NB4 (cell line): ENCODE measurements at regions not wholly inside any gene's neighbourhood (a gene's known extent, or its start where the extent isn't known, plus 50 kb on each side); places are given as distances from the start of the nearest gene placed in this dataset.

ENCODE experiments used
- DNase-seq: peaks from one replicate; pipeline ENCODE4 v3.0.0; 2010; ENCODE audit warnings: low read depth
- H3K4me3 ChIP-seq: one replicate; pipeline ENCODE4 v1.5.1; 2011; ENCODE audit warnings: mild to moderate bottlenecking, low read depth, low read length, moderate library complexity
- CTCF ChIP-seq: IDR thresholded peaks from one replicate; pipeline ENCODE4 v1.5.1; 2012; ENCODE audit warnings: low read depth, low read length
- MYC ChIP-seq: IDR thresholded peaks from 2 replicates; pipeline ENCODE4 v1.6.1; 2011; ENCODE audit warnings: low read depth, low read length
- POLR2A ChIP-seq: IDR thresholded peaks from 2 replicates; pipeline ENCODE4 v1.6.1; 2011; ENCODE audit warnings: mild to moderate bottlenecking; ENCODE audit not compliant: insufficient read length; ENCODE audit errors: extremely low read depth
- TF ChIP-seq, protein P1 (sequence below): IDR thresholded peaks from 2 replicates; pipeline ENCODE4 v1.6.1; 2011; ENCODE audit warnings: low read depth, low read length

DNA sequence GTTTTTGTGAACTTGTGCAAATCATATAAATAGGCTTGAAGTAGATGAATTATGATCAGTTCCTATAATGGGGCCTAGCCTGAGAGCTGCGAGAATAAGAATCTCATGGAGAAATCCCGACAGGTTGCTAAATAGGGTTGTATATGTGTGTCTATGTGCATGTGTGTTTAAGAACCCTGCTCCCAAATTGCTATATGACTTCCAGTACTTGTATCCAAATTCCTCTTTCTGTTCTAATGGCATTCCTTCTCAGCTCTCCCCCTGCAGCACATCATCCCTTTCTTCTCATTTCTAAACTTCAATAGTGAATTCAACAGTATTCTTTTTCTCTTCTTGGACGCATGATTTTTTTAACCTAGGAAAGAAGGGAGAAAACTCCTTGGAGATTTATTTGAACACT is 277.2 kb downstream of the GAS1 start:
- no peak for DNase-seq
- TF ChIP-seq CTCF: no peak
- TF ChIP-seq, protein P1, sequence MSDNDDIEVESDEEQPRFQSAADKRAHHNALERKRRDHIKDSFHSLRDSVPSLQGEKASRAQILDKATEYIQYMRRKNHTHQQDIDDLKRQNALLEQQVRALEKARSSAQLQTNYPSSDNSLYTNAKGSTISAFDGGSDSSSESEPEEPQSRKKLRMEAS: no peak
- no peak for TF ChIP-seq MYC
- no peak for TF ChIP-seq POLR2A
- H3K4me3 ChIP-seq: no peak overlapping the region

- H3K4me3 ChIP-seq: no peak overlapping the region
- TF ChIP-seq, protein P1: no peak
- TF ChIP-seq CTCF (no peak), MYC (no peak), POLR2A (no peak)
- DNase-seq: no peak
Observed at GRCh38 chr9:86669422-86669821, 277.9 kb downstream of the GAS1 start.

DNA sequence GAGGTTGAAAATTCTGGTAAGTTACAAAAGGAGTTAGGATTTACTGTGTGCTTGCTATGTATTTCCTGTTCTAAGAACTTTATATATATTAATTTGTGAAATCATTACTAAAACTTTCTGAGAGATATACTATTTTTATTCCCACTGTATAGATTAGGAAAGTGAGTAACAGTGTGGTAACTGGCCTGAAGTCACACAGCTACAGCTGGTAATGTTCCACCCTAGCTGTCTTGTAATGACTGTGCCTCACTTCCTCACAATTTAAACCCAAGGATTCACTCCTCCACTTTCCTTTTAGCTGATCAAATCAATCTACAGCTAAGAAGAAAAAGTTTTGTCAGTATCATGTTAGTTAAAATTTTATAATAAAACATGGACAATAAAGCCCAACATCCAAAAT is 278.8 kb downstream of the GAS1 start:
- DNase-seq: no peak
- TF ChIP-seq POLR2A: no peak
- TF ChIP-seq MYC: no peak
- TF ChIP-seq CTCF: no peak
- TF ChIP-seq, protein P1: no peak
- H3K4me3 ChIP-seq: no peak overlapping the region

DNA sequence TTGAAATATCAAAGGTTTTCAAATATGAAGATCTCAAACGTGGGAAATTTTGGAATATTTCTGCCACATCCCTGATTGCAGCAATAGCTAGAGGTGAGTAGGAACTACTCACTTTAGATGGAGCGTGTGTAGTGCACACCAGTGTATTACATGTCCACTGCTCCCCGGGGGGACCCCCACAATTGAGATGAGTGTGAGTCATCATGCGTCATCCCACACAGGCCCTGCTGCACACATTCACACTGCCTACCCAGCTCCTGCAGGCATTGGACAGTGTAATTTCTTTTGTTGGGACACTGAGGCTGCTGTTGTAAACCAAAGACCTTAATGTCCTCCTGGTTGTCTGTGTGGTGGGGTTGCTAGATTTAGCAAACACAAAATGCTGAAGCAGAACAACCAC is 280.0 kb downstream of the GAS1 start:
- TF ChIP-seq CTCF: no peak
- TF ChIP-seq MYC: no peak
- TF ChIP-seq, protein P1: no peak
- no peak for TF ChIP-seq POLR2A
- peak; percentile 57 for DNase-seq
- no peak overlapping the region for H3K4me3 ChIP-seq

DNA sequence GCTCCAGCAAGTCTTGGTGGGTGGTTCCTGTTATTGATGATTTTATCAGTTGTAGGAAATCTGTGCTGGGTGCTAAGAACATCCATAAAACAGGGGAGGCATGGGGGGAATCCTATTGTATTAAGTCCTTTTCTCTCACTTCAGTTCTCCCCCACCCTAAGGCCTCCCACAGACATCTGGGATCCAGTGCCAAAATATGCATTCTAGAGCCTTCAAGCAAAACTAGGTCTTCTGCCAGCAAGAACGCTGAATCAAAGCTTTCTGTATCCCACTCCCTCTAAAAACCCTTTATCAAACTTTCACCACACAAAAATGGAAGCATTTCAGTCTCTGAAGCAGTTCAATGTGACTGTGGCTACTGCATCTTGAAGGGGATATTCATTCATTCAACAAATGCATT is 281.9 kb downstream of the GAS1 start:
- H3K4me3 ChIP-seq: no peak overlapping the region
- TF ChIP-seq POLR2A (no peak), CTCF (no peak), MYC (no peak)
- TF ChIP-seq, protein P1: no peak
- DNase-seq: no peak

DNA sequence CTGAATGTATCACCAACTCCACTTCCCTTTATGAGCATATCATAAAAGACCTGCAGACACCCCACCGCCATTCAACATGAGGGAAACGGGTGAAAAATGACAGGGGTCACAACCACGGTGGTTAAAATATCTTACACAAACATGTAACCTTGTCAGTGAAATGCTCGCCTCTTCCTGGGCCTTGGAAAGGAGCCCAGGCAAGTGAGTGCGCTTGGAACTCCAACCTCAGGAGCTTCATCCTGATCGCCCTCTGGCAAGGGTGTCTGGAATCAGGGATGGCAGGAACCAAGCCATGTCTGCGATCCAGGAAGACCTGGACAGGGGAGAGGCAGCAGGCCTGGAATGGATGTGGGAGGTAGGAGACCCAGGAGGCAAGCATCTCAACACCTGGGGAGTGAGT is 282.7 kb downstream of the GAS1 start:
- no peak overlapping the region for H3K4me3 ChIP-seq
- DNase-seq: no peak
- no peak for TF ChIP-seq CTCF
- no peak for TF ChIP-seq POLR2A
- TF ChIP-seq, protein P1: no peak
- no peak for TF ChIP-seq MYC
